ENCODE measurements at regions not wholly inside any gene's neighbourhood (a gene's known extent, or its start where the extent isn't known, plus 50 kb on each side); places are given as distances from the start of the nearest gene placed in this dataset.

DNA sequence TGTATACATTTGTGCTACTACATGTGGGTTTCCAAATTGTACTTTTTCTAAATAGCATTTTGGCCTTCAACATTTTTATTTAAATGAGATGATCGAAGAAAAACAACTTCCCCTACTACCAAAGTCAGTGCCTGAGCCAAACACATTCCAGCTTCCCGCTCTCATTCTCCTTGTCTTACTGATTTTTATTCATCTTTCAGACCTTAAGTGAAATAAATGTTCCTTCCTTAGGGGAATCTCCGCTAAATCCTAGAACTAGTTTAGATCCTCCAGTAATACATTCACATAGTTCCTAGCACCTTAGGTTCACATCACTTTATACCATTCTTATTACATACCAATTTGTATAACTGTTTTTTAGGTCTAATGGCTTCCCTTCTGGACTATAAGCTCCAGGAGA is 122.3 kb upstream of the COL3A1 start:
- no peak for DNase-seq

DNA sequence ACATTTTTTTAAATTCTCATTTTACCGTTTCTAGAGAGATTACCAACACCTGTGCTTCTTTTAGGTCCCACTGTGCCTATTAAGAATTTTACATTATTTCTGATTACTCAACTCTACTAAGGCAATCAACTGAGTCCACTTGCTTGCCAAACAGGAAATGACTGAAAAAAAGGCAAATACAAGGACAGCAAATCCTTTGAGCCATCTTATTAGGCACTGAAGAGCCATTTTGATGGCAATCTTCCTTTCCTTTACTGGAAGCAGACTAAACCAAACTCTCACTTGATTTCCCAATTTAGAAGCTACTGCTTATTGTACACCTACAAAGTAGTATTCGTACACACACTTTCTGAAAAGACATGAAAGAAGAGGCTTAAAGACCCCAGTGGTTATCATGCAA is 121.4 kb upstream of the COL3A1 start:
- DNase-seq: peak; percentile 9

DNA sequence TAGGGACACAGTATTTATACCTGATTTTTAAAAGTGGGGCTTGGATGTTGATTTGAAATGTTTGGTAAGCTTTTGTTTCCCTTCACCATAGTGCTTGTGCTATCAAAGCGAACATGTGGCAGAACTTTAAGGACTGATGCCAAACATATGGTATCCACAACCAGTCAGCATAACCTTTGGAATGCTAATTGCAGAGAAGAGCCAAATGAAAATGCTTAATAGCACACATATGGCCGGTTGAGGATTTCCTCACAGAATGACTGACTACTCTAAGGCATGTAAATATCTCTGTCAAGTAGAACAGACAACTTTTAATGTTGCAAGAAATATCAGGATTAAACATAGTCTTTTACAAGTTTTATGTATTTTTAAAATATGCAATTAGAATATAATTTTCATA is 120.9 kb upstream of the COL3A1 start:
- peak; percentile 17 for DNase-seq

DNA sequence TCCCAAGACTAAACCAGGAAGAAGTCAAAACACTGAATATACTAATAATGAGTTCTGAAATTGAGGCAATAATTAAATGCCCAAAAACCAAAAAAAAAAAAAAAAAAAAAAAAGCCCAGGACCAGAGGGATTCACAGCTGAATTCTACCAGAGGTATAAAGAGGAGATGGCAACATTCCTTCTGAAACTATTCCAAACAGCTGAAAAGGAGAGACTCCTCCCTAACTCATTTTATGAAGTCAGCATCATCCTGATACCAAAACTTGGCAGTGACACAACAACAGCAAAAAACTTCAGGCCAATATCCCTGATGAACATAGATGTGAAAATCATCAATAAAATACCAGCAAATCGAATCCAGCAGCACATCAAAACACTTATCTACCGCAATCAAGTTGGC is 108.5 kb upstream of the COL3A1 start:
- DNase-seq: no peak

DNA sequence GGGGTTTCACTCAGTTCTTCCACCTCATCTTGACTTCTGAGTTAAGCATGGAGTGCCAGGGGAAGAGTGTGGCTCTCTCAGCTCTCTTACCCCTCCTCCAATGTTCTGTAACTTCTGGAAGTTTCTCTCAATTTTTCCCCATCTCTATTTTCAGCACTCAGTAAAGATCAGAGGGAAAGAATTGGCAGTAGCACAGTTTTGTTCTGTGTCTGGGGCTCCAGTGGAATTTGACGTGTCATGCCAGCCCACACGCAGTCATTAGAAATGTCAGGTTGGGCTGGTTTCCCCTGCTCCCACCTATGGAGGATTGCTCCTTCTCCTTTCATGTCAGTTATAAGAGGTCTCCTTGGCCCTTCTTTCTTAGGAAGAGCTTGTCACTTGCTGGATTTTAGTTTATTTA is 104.6 kb upstream of the COL3A1 start:
- no peak for DNase-seq

DNA sequence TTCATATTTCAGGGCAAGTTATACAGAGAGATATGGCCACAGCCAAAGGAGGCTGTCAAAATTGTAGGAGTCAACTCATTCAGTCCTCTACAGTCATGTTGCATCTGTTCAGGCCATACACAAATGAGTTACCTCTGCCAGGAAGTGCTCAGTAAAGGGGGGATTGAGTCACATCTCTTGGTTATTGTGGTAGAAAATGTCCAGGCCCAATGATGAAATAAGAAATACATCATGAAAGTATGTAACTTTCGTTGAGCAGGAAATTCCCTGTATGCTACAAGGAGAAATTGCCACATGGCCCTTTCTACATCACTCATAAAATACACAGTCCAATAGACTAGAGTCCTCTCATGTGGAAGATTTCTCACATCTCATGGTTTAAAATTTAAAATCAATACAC is 103.9 kb upstream of the COL3A1 start:
- no peak for DNase-seq

DNA sequence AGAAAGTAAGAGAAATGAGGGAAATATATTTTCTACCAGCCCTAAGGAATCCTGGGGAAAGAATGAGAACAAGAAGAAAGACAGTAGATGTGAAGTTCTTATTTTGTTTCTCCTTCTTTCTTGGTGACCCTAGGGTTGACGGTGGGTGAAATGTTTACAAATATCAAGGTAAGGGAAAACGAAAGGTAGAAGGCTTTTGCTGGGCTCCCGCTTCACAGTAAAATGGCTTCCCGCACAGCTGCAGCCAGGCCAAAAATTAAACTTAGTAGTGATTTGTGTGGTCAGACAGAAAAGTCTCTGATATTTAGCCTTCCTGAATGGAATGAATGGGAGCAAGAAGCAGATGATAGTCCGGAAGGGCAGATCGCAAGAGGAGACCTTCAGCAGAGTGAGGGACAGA is 99.1 kb upstream of the COL3A1 start:
- no peak for DNase-seq

DNA sequence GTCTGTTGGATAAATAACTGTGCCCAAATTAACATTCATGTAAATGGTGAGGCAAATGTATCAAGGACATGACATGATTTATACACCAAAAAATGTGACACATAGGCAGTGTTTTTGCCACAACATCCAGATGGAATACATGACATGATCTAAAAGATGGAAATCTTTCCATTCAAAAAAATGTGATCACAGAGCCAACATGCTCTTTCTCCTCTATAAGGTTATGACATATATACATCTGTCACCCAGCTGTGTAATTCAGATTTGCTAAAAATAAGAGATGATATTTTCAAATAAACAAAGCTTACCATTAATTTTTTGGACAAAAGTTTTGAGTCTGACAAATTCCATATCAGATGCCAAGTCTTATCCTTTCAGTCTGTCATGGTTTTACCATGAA is 95.5 kb upstream of the COL3A1 start:
- DNase-seq: no peak

DNA sequence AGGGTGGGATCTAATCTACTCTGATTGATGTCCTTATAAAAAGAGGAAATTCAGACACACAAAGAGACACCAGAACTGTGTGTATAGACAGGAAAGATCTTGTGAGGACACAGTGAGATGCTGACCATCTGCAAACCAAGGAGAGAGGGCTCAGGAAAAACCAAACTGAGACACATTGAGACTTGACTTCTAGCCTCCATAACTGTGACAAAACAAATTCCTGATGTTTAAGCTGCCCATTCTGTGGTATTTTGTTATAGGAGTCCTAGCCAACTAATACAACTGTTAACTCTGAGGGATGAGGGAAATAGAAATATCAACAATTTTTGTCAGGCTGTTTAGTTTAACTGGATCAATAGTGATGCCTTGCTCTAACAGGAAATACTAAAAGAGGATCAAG is 93.4 kb upstream of the COL3A1 start:
- DNase-seq: no peak

DNA sequence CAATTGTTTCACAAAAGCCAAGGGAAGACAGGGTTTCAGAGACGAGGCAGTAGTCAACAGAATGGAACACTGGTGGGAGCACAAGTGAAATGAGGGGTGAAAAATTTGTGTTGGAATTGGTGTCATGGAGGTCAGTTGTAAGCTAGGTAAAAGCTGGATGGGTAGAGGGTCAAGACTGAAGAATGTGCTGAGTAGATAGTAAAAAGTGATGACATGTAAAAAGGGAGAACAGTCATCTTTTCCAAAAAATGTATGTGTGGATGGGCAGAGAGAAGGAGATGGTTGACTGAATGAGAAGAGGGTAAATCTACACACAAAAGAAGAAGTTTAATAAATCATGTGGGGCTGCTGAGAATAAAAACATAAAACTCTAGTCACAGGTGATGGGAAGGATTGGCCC is 92.7 kb upstream of the COL3A1 start:
- DNase-seq: no peak

DNA sequence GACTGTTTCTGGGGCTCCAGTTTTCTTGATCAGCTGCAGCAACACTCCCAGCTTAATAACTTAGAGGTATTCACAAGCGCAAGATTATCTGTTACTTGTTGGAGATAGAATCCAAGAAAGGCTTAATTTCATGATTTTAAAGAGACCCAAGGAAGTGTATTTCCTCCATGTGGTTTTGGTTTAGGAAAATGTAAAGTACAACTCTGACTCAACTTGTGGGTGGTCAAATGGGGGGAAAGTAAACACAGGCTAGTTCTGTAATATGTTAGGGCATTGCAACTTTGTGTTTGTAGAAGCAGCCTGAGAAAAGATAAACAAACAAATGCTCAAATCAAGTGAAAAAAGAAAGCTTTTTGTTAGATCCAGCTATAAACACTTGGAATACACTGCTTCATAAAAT is 90.1 kb upstream of the COL3A1 start:
- no peak for DNase-seq

DNA sequence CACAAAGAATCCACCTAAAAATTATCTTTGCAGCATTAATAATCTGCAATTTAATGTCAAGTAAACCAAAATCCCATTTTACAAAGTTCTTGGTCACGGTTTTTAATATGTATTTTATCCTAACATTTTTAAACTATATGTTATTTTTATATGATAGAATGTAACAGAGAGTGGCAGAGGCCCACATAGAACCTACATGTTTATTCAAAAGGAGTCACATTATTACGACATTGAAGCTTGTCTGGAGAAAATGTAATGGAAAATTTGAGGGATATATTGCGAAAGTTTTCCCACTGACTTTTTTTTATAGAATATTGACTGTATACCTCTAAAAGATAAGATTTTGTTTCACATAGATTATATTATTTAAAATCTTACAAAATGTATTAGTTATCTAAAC is 89.7 kb upstream of the COL3A1 start:
- DNase-seq: no peak

DNA sequence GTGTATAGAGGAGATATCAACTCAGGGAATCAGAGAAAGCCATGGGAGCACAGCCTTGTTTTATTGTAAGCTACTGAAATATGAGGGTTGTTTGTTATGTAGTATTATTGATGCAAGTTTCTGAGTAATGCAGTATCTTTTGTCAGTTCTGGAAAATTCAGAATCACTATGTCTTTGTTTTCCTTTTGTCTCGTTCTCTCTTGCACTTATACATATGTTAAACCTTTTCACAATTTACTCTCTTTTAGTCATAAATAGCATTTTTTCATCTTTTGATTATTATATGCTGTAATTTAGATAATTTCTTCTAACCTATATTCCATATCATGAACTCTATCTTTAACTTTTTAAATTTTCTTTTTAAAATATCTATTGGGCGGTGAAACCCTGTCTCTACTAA is 85.0 kb upstream of the COL3A1 start:
- no peak for DNase-seq

DNA sequence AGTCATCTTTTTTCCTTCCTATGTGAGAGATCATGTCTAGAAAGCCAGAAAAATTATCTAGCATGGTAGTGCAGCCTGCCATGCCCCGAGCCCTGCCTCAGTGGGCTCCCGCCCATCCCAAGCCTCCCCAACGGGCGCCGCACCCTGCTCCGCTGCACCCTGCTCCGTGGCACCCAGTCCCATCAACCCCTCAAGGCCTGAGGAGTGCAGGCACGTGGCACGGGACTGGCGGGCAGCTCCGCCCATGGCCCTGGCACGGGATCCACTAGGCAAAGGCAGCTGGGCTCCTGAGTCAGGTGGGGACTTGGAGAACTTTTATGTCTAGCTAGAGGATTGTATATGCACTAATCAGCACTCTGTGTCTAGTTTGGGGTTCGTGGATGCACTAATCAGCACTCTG is 83.4 kb upstream of the COL3A1 start:
- DNase-seq: no peak

DNA sequence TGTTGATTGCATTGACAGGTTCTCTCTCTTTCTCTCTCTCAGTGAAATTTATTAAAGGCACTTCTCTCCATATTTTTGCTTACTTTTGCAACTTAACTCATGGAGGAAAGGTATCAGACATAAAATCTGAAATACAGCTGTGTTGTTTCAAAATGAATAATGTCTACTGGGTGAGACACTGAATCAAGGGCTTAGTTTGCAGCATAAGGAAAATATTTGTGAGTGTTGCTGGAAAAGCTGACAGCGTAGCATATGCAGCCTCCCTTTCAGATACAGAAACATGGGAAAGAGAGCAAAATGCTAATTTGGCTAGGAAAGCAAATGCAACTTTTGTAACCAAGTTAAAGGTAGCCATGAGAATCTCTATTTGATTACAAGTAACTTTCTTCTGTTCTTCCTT is 81.5 kb upstream of the COL3A1 start:
- no peak for DNase-seq

DNA sequence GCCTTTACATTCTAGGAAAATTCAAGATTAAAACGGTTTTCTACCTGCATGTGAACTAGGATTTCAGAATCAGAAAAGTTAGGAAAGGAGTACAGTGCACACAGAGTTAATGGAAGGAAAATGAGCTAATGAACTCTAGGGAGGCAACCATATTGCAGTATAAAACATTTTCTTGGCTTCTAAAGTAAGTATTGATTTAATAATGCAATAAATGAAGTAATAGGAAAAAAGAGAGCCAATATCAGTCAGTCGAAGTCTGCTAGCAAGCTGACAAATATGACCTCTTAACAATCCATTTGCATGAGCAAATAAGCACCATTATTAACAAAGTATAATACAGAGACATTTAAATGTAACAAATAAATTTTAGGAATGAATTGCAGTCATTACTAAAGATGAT is 80.2 kb upstream of the COL3A1 start:
- DNase-seq: no peak

DNA sequence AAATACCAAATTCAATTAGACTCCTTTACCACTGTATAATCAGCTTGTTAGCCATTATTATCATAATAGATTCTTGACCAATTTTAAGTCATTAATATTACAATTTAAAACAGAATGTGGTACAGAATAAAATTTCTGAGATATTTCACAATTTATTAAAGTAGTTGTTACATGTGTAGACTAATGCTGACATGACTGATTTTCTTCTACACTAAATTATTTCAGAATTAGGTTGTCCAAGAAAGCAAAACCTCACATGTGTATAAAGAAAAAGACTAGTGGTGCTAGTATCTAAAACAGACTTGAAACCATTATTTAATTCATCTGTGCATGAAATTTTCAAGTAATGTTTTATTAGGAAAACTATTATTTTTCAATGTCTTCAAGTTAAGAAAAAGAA is 79.2 kb upstream of the COL3A1 start:
- no peak for DNase-seq

DNA sequence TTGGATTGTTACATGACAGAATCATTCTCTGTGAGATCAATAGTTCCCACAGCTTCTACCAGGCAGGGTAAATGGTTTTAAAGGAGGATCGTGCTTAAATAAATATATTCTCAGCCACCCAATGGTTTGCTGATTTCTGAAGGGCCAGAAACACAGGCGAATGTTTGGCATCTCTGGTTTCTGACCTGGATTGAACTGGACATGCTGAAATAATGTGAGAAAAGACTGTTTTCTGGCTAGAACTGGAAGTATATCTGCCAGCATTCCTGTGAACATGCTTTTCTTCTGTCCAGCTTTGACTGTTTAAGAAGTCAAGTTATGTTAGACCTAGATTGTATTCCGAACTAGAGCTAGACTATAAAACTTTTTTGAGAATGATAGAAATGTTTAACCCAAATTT is 77.1 kb upstream of the COL3A1 start:
- DNase-seq: no peak

DNA sequence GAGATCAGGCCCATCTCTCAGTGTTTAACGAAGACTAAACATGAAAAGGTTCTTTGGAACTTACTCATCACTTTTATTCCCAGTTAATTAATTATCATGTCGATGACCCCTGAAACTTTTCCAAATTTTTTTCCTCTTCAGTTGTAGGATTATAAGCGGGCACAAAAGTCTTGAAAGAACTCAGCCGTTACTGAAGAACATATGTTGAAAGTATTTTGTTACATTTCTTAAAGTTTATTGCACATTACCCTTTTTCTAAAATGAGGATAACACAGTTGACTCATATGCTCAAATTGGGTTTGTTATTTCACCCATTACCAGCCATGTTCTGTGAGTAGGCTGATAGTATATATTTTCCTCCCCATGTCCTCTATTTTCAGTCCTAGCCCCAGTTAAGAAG is 75.9 kb upstream of the COL3A1 start:
- DNase-seq: no peak

DNA sequence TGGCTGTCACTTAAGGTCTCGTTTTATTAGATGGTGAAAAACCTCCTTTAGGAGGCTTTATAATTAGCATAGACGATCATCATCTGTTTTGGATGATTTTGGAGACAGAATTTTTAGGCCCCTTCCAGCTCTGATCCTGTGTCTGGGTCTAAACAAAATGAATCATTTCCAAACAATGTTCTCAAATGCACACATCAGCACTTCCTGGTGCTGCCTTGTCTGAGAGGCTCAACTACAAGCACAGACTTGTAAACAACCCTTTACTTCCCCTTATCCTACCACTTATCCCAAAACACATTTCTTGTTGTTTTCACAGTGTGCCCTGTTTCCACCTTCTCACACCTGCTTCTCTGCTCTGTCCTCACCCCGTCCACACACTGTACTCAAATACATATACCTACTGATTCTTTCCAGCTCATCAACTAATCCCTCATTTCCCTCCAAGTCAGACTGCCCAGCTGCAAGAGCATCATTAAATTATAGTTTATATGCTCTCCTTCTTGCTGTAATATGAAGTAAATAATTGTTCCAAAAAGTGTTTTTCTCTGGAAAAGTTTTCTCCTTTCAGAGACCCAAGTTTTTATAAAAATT is 71.2 kb upstream of the COL3A1 start:
- DNase-seq: peak; percentile 33

DNA sequence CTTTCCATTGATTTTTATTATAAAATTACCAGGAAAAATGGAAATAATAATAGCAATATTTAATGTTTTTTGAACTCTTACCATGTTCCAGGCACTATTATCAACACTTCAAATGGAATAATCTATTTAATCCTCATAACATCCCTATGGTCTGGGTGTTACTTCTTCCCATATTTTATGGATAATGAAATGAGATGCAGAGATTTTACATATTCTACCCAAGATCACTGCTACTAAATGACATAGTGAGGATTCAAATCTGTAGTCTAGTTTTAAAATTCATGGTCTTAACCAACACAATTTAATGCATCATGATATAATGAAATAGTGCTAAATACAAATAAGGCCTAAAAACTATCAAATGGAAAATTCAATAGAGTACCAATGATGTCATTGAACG is 70.4 kb upstream of the COL3A1 start:
- DNase-seq: no peak

DNA sequence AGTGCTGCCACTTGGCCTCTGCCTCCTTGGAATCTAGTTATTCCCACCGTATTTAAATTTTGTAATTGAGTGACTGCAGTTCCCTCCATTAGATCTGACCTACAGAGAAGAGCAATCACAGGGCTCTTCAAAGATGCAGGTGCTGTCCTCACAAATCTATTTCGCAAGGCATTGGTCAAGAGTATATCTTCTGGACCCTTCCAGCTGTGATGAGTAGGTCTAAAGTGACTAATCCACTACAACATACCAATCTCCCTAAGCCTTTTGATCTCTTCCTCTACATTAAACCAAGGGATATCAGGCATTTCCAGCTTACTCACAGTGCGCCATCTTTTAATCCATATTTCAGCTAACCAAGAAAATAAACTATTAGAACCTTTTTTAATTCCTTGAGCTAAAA is 65.1 kb upstream of the COL3A1 start:
- DNase-seq: no peak

DNA sequence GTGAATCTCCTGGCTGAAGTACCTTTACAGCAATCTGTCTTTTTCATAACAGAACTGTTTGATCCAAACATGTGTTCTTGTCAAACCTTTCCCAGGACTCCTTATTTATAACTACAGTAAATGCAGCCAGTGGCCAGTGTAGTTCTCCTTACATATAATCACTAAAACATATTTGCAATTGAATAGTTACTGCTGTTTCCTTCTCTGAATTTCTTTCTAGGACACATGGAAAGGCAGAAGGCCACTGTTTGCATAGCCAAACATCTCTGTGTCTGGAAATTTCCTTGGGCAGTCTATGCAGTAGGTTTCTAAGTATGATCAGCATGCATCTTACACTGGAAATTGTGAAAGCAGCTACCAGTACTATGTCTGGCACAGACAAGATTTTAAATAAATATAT is 57.4 kb upstream of the COL3A1 start:
- DNase-seq: no peak

DNA sequence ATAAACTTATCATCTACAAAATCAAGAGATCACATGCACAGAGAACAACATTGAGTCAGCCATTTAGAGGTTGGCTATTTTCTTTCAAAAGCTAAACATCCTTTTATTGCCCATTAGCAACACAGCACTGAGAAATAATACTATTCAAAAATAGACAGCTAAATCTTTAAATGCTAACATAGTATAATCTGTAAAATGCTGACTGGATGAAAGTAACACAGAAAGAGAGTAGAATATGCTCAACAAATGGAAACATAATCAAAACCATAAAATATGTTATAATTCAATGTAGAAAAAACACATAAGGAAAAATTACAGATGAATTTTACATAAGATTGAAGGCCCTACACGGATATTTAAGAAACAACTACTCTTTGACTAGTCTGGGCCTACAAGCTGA is 56.5 kb upstream of the COL3A1 start:
- no peak for DNase-seq

DNA sequence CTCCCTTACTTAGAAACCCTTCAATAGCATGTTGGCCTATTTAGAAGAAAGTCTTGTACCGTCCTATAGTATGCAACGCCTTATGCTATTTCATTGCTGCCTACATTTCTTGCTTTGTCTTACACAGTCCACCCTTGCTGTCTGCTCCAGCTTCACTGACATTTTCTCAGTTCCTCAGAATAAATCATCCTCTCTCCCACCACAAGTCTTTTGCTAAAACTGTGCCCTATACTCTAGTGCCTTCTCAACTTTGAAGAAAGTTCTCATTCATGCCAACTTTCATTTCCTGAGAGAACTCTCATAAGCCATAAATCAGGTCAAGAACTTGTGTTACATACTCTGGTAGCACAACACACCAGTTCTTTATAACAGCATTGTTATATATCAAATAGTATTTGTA is 54.3 kb upstream of the COL3A1 start:
- DNase-seq: no peak

DNA sequence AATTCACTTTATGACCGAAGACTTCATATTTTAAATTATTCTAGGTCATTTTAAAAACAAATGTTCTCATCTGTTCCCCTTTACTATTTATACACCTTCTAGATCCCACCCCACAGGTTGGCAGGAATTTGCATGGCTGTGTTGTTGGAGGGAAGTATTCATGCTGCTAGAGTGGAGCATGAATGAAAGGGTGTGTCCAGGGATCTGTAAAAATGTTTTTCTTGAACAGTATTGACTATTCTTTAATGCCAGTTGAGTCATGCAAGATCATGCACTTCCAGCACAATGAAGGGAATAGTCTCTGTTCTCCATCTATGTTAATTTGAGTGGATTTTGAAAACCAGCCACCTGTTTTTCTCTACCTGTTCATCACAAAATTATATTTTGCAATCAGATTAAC is 52.0 kb upstream of the COL3A1 start:
- DNase-seq: no peak
